ENCODE measurements at regions not wholly inside any gene's neighbourhood (a gene's known extent, or its start where the extent isn't known, plus 50 kb on each side); places are given as distances from the start of the nearest gene placed in this dataset.

- TF ChIP-seq REST (IDR thresholded peaks at IDR 0.05; ENCODE audit: low read depth) (no peak), CTCF (IDR thresholded peaks at IDR 0.05 in 2 of 3, conservative IDR thresholded peaks at IDR 0.05 in 1 of 3; ENCODE audit: borderline replicate concordance in 1 of 3, insufficient read depth in 1 of 3, low read depth in 2 of 3, low read length in 2 of 3) (no peak), EZH2 (IDR thresholded peaks at IDR 0.05) (no peak), POLR2A (IDR thresholded peaks at IDR 0.05; ENCODE audit: borderline replicate concordance, extremely low read depth, insufficient read depth, insufficient read length) (no peak), POLR2AphosphoS5 (IDR thresholded peaks at IDR 0.05; ENCODE audit: low read depth, low read length) (no peak), YY1 (IDR thresholded peaks at IDR 0.05; ENCODE audit: extremely low read depth, insufficient replicate concordance, low read depth, low read length) (no peak), EZH2phosphoT487 (IDR thresholded peaks at IDR 0.05; ENCODE audit: borderline replicate concordance) (no peak), MAX (IDR thresholded peaks at IDR 0.05) (no peak)
These were observed 723.9 kb upstream of the PCDH20 start for GRCh38 chr13:62139597-62139996.

Data from HCT116 (cell line).